PC-3 (cell line): ENCODE measurements at regions not wholly inside any gene's neighbourhood (a gene's known extent, or its start where the extent isn't known, plus 50 kb on each side); places are given as distances from the start of the nearest gene placed in this dataset.

Source experiments
- EZH2 ChIP-seq: fragments of 300-600 bp; sonication (generic); IDR thresholded peaks from one replicate; pipeline ENCODE4 v1.6.1; 2017; ENCODE audit warnings: antibody characterized with exemption, mild to moderate bottlenecking, low read length; ENCODE audit not compliant: unreplicated experiment
- EZH2phosphoT487 ChIP-seq: fragments of 300-600 bp; sonication (generic); IDR thresholded peaks from 2 replicates; pipeline ENCODE4 v1.6.1; 2018; ENCODE audit warnings: mild to moderate bottlenecking, antibody characterized with exemption, low read length, borderline replicate concordance
- TF ChIP-seq, protein P1 (sequence below): fragments of 300-600 bp; sonication (generic); conservative IDR thresholded peaks from 2 replicates; pipeline ENCODE4 v1.5.1; 2017; ENCODE audit warnings: antibody characterized with exemption, low read depth, mild to moderate bottlenecking, low read length

- TF ChIP-seq, protein P1, sequence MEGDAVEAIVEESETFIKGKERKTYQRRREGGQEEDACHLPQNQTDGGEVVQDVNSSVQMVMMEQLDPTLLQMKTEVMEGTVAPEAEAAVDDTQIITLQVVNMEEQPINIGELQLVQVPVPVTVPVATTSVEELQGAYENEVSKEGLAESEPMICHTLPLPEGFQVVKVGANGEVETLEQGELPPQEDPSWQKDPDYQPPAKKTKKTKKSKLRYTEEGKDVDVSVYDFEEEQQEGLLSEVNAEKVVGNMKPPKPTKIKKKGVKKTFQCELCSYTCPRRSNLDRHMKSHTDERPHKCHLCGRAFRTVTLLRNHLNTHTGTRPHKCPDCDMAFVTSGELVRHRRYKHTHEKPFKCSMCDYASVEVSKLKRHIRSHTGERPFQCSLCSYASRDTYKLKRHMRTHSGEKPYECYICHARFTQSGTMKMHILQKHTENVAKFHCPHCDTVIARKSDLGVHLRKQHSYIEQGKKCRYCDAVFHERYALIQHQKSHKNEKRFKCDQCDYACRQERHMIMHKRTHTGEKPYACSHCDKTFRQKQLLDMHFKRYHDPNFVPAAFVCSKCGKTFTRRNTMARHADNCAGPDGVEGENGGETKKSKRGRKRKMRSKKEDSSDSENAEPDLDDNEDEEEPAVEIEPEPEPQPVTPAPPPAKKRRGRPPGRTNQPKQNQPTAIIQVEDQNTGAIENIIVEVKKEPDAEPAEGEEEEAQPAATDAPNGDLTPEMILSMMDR, result no peak
- TF ChIP-seq EZH2phosphoT487 (no peak), EZH2 (no peak)
Measured at GRCh38 chr1:115544131-115544530, 97.6 kb upstream of the VANGL1 start.
